Skeletal muscle tissue (tissue), 3 donors: ENCODE measurements at regions not wholly inside any gene's neighbourhood (a gene's known extent, or its start where the extent isn't known, plus 50 kb on each side); places are given as distances from the start of the nearest gene placed in this dataset.

ENCODE experiments used
- H3K27ac ChIP-seq: one replicate; pipeline ENCODE4 v1.7.0; 2013; ENCODE audit warnings: mild to moderate bottlenecking, low read depth, low read length, inconsistent platforms
- H3K27me3 ChIP-seq, 3 donors: one replicate each; pipeline ENCODE4 v1.7.0; 2013; ENCODE audit warnings: low read length in 3 of 3; ENCODE audit not compliant: control insufficient read depth in 3 of 3, insufficient read depth in 3 of 3
- H3K36me3 ChIP-seq, 3 donors: one replicate each; pipeline ENCODE4 v1.7.0; 2013; ENCODE audit warnings: low read length in 3 of 3; ENCODE audit not compliant: control insufficient read depth in 3 of 3, insufficient read depth in 3 of 3
- H3K4me1 ChIP-seq, 3 donors: one replicate each; pipeline ENCODE4 v1.7.0; 2013; ENCODE audit warnings: low read length in 3 of 3, mild to moderate bottlenecking in 3 of 3; ENCODE audit not compliant: control insufficient read depth in 3 of 3, insufficient read depth in 3 of 3
- H3K4me3 ChIP-seq, 3 donors: one replicate each; pipeline ENCODE4 v1.7.0; 2013; ENCODE audit warnings: low read length in 3 of 3
- H3K9ac ChIP-seq, 3 donors: one replicate each; pipeline ENCODE4 v1.7.0; 2013; ENCODE audit warnings: low read length in 3 of 3, mild to moderate bottlenecking in 3 of 3, moderate library complexity in 2 of 3, low read depth in 1 of 3
- H3K9me3 ChIP-seq, 3 donors: one replicate each; pipeline ENCODE4 v1.7.0; 2013; ENCODE audit warnings: low read length in 3 of 3; ENCODE audit not compliant: control insufficient read depth in 3 of 3
- donor health status: Osteomylitis.

DNA sequence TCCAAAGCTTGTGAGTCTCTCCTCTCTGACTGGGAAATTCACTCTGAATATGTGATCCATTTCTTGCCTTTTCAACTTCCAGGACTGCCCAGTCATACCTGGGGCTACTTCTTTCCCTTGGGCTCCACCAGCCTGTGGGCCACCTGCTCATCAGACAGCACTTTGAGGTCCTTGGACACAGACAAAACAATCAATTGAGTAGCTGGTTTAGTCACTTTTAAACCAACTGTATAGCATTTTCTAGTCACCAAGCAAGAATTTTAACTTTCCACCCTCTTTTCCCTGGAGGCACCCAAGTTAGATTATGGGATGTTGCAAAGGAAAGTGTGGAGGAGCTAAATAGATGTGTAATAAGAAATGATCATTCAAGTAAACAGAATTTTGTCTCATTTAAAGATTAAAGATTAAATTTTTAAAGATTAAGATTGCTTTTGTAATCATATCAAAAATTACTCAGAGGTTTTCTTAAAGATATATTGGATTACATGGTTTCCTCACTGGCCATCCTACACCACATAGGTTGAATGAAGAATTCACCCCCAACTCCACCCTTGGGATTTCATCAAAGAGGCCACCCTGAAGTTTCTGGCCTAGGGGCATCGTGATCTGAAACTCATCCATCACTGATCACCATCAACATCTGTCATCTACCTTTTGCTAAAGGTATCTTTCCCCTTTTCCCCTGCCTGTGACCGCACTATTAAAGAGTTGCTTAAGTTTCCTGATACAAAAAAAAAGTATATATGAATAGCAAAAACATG is 219.2 kb upstream of the NR5A2 start:
- Histone ChIP-seq H3K9ac (no peak overlapping the region), H3K36me3 (no peaks in the 10 kb centered on the region), H3K27me3 (no peaks in the 10 kb centered on the region), H3K4me3 (no peak overlapping the region), H3K9me3 (no peaks in the 10 kb centered on the region), H3K27ac (no peak overlapping the region), H3K4me1 (no peaks in the 10 kb centered on the region)

GRCh38 chr1:199809311-199809710 is 218.2 kb upstream of the NR5A2 start:
- H3K27me3 ChIP-seq = no peaks in the 10 kb centered on the region
- H3K9me3 ChIP-seq = no peaks in the 10 kb centered on the region
- H3K4me1 ChIP-seq = no peaks in the 10 kb centered on the region
- no peak overlapping the region for H3K27ac ChIP-seq
- no peaks in the 10 kb centered on the region for H3K36me3 ChIP-seq
- H3K9ac ChIP-seq = no peak overlapping the region
- H3K4me3 ChIP-seq = no peak overlapping the region

DNA sequence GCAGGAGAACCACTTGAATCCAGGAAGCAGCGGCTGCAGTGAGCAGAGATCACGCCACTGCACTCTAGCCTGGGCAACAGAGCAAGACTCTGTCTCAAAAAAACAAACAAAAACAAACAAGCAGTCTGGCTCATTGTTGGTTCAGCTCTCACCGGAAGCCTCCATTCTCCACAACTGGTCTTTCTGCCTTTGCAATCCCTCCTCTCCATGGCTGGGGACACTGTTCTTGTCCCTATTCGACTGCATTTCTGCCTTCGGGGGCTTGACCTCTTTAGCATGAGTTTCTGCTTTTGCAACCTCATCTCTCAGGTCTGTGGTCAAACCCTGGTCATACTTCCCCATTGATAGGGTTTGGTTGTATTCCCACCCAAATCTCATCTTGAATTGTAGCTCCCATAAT is 216.3 kb upstream of the NR5A2 start:
- no peak overlapping the region for H3K27ac ChIP-seq
- no peaks in the 10 kb centered on the region for H3K4me1 ChIP-seq
- H3K9ac ChIP-seq = no peak overlapping the region
- H3K36me3 ChIP-seq = no peaks in the 10 kb centered on the region
- H3K9me3 ChIP-seq = no peaks in the 10 kb centered on the region
- no peaks in the 10 kb centered on the region for H3K27me3 ChIP-seq
- no peak overlapping the region for H3K4me3 ChIP-seq

DNA sequence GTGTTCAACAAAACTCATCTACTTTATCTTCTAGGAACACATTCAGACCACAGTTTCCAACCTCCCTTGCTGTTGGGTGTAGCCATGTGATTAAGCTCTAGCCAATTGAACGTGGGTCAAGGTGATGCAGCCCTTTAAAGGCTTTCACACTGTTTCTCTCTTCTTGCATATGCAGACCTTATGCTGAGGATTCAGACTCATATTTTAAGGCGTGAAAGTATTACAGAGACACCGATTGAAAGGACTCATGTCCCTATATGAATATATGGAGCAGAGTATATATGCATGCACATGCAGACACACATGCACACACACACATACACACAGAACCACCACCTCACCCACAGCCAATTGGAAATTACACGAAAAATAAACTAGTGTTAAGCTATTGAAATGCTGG is 214.3 kb upstream of the NR5A2 start:
- Histone ChIP-seq H3K36me3 (no peaks in the 10 kb centered on the region), H3K4me3 (no peak overlapping the region), H3K9ac (no peak overlapping the region), H3K4me1 (no peaks in the 10 kb centered on the region), H3K27ac (no peak overlapping the region), H3K9me3 (no peaks in the 10 kb centered on the region), H3K27me3 (no peaks in the 10 kb centered on the region)

DNA sequence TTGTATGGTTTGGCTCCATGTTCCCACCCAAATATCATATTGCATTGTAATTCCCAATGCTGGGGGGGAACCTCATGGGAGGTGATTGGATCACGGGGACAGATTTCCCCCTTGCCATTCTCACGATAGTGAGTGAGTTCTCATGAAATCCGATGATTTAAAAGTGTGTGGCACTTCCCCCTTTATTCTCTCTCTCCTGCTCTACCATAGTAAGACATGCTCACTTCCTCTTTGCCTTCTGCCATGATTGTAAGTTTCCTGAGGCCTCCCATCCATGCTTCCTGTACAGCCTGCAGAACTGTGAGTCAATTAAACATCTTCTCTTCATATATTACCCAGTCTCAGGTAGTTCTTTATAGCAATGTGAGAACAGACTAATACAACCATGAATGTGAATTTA is 211.6 kb upstream of the NR5A2 start:
- H3K4me3 ChIP-seq = no peak overlapping the region
- no peak overlapping the region for H3K27ac ChIP-seq
- H3K4me1 ChIP-seq = no peaks in the 10 kb centered on the region
- no peaks in the 10 kb centered on the region for H3K36me3 ChIP-seq
- no peaks in the 10 kb centered on the region for H3K9me3 ChIP-seq
- no peak overlapping the region for H3K9ac ChIP-seq
- H3K27me3 ChIP-seq = no peaks in the 10 kb centered on the region

GRCh38 chr1:199817266-199817665 is 210.2 kb upstream of the NR5A2 start:
- Histone ChIP-seq H3K27ac (no peak overlapping the region), H3K36me3 (no peaks in the 10 kb centered on the region)

GRCh38 chr1:199821029-199821779 is 206.3 kb upstream of the NR5A2 start:
- Histone ChIP-seq H3K27me3 (no peaks in the 10 kb centered on the region), H3K4me1 (no peaks in the 10 kb centered on the region), H3K36me3 (no peaks in the 10 kb centered on the region), H3K9me3 (no peaks in the 10 kb centered on the region), H3K27ac (no peak overlapping the region), H3K4me3 (no peak overlapping the region), H3K9ac (no peak overlapping the region)

More at GRCh38 chr1:199817266-199817665, 210.2 kb upstream of the NR5A2 start:
- no peaks in the 10 kb centered on the region for H3K4me1 ChIP-seq
- H3K4me3 ChIP-seq = no peak overlapping the region
- H3K27me3 ChIP-seq = no peaks in the 10 kb centered on the region
- no peak overlapping the region for H3K9ac ChIP-seq
- H3K9me3 ChIP-seq = no peaks in the 10 kb centered on the region

DNA sequence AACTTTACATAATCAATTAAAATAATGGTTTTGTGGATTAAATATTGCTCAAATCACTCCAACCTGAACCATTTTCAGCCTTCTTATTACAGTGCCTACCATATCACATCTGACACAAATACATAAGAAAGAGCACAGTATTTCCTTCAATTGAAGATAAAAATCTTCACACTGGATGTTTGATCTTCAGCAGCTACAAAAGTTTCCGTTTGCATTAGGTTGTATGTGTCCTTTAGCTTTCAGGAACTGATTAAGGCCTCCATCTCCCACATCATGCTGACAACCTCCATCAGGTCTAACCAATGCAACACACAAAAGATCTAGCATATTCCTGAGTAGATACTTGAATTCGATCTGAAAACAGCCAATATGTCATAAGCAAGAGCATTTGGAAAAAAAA is 195.1 kb upstream of the NR5A2 start:
- H3K27me3 ChIP-seq = no peaks in the 10 kb centered on the region
- H3K27ac ChIP-seq = no peak overlapping the region
- H3K9ac ChIP-seq = no peak overlapping the region
- no peaks in the 10 kb centered on the region for H3K9me3 ChIP-seq
- no peaks in the 10 kb centered on the region for H3K4me1 ChIP-seq
- no peaks in the 10 kb centered on the region for H3K36me3 ChIP-seq
- H3K4me3 ChIP-seq = no peak overlapping the region

DNA sequence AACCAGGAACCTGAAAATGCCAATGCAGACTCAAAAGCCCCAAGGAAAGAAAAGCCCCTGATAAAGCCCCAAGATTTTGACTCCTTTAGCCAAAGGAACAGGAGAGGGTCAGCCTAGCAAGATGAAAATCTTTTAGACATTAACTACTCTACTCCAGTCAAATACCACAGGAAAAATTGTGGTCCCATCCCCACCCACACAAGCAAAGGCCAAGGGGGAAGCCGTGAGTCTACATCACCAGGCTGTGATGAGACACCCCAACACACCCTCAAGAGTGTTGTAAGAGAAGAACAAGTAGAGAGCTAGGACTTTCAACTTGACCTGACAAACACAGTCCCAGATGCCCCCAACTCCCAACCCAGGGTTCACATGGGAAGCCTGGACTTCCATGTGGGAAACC is 192.8 kb upstream of the NR5A2 start:
- Histone ChIP-seq H3K27ac (no peak overlapping the region), H3K4me1 (no peaks in the 10 kb centered on the region), H3K36me3 (no peaks in the 10 kb centered on the region), H3K27me3 (no peaks in the 10 kb centered on the region), H3K9ac (no peak overlapping the region), H3K4me3 (no peak overlapping the region), H3K9me3 (peaks cover 0 to 1% (median 0%) of the 10 kb centered on the region in 3 donors)

- H3K9me3 ChIP-seq = peaks cover 0 to 1% (median 0%) of the 10 kb centered on the region in 3 donors
- no peaks in the 10 kb centered on the region for H3K36me3 ChIP-seq
- no peaks in the 10 kb centered on the region for H3K4me1 ChIP-seq
- no peak overlapping the region for H3K4me3 ChIP-seq
- H3K27me3 ChIP-seq = no peaks in the 10 kb centered on the region
- H3K9ac ChIP-seq = no peak overlapping the region
- H3K27ac ChIP-seq = no peak overlapping the region
Measured at GRCh38 chr1:199836430-199836829, 191.1 kb upstream of the NR5A2 start.
